ENCODE measurements at regions not wholly inside any gene's neighbourhood (a gene's known extent, or its start where the extent isn't known, plus 50 kb on each side); places are given as distances from the start of the nearest gene placed in this dataset.

GRCh38 chr13:90618133-90618532, 729.4 kb upstream of the MIR17HG start:
- CTCF ChIA-PET = no interaction called here
- no peak overlapping the region for H2BK20ac ChIP-seq (ENCODE audit: low read depth, low read length)
- no peaks in the 10 kb centered on the region for H3K9me1 ChIP-seq (ENCODE audit: insufficient read depth, low read length)
- H3K4me2 ChIP-seq (ENCODE audit: low read depth, low read length) = no peak overlapping the region
- dilution Hi-C loops (cut with HindIII; ENCODE audit: low sequenced_read_pairs, unreplicated experiment) = no loop called here
- H4K91ac ChIP-seq (ENCODE audit: insufficient read depth, low read depth, low read length) = no peak overlapping the region
- H2BK15ac ChIP-seq (ENCODE audit: low read depth, low read length) = no peak overlapping the region
- H3K4ac ChIP-seq (ENCODE audit: low read depth, low read length) = no peak overlapping the region
- no peaks in the 10 kb centered on the region for H3K4me1 ChIP-seq (ENCODE audit: control insufficient read depth, insufficient read depth, low read length)
- in situ Hi-C loops (cut with MboI; ENCODE audit: low sequenced_read_pairs) = no loop called here
- no peak overlapping the region for H3K4me3 ChIP-seq (ENCODE audit: insufficient read depth, low read depth, low read length)
- no peaks in the 10 kb centered on the region for H3K36me3 ChIP-seq (ENCODE audit: control insufficient read depth, insufficient read depth, low read length)
- TF ChIP-seq MXI1 (IDR thresholded peaks at IDR 0.05; ENCODE audit: borderline replicate concordance, low read depth, low read length) = no peak
- no peak for TF ChIP-seq CEBPB (IDR thresholded peaks at IDR 0.05; ENCODE audit: low read depth, low read length)
- TF ChIP-seq CHD1 (IDR thresholded peaks at IDR 0.05; ENCODE audit: low read depth, low read length) = no peak
- TF ChIP-seq RAD21 (IDR thresholded peaks at IDR 0.05; ENCODE audit: low read length) = no peak
- no peak for TF ChIP-seq ELK1 (IDR thresholded peaks at IDR 0.05; ENCODE audit: borderline replicate concordance, low read depth, low read length)
- TF ChIP-seq POLR2A (IDR thresholded peaks at IDR 0.05; ENCODE audit: low read depth, low read length) = no peak
- no peak for TF ChIP-seq USF2 (IDR thresholded peaks at IDR 0.05; ENCODE audit: low read depth, low read length)
- no peak for TF ChIP-seq BHLHE40 (IDR thresholded peaks at IDR 0.05; ENCODE audit: low read depth, low read length)
- no peak for TF ChIP-seq RCOR1 (IDR thresholded peaks at IDR 0.05; ENCODE audit: insufficient replicate concordance, low read length)
- TF ChIP-seq RFX5 (IDR thresholded peaks at IDR 0.05; ENCODE audit: low read depth, low read length) = no peak
- no peak for TF ChIP-seq SMC3 (IDR thresholded peaks at IDR 0.05; ENCODE audit: low read depth, low read length)
- TF ChIP-seq MAFK (IDR thresholded peaks at IDR 0.05; ENCODE audit: low read depth, low read length) = no peak
- TF ChIP-seq FOS (IDR thresholded peaks at IDR 0.05; ENCODE audit: low read depth, low read length) = no peak
- no peak for TF ChIP-seq CTCF (conservative IDR thresholded peaks at IDR 0.05; ENCODE audit: low read depth, low read length)
- H3K9me3 ChIP-seq (ENCODE audit: control insufficient read depth, insufficient read depth, low read length) = peaks cover 11% of the 10 kb centered on the region
- no peak overlapping the region for H3K27ac ChIP-seq (ENCODE audit: insufficient read depth, low read length)
- no peaks in the 10 kb centered on the region for H3K27me3 ChIP-seq (ENCODE audit: control insufficient read depth, insufficient read depth, low read length)
- H2AK5ac ChIP-seq (ENCODE audit: low read depth, low read length) = no peak overlapping the region
- no peak overlapping the region for H2BK120ac ChIP-seq (ENCODE audit: low read depth, low read length)
- no peak overlapping the region for H3K56ac ChIP-seq (ENCODE audit: extremely low read depth, insufficient read depth, low read length)
- no peak overlapping the region for H4K5ac ChIP-seq (ENCODE audit: low read depth, low read length)
- POLR2A ChIA-PET (ENCODE audit: unreplicated experiment) = no interaction called here
- H3K9ac ChIP-seq (ENCODE audit: low read depth, low read length) = no peak overlapping the region
- H4K20me1 ChIP-seq (ENCODE audit: insufficient read depth, low read length) = no peaks in the 10 kb centered on the region
- WGBS, 2 experiments (ENCODE audit: extremely low coverage in 2 of 2, insufficient read length in 1 of 2) = no CpG with 5 or more reads among the region's 2 CpGs
- no peak overlapping the region for H2AFZ ChIP-seq (replicated peaks; ENCODE audit: low read length, poor library complexity)
- H2BK5ac ChIP-seq (ENCODE audit: low read depth, low read length, poor library complexity, severe bottlenecking) = no peak overlapping the region
- H3K18ac ChIP-seq (ENCODE audit: low read depth, low read length) = no peak overlapping the region
- H2AK9ac ChIP-seq (replicated peaks; ENCODE audit: low read depth, low read length, poor library complexity) = no peak overlapping the region
- H4K8ac ChIP-seq (ENCODE audit: low read depth in 2 of 2, low read length in 2 of 2) = no peak overlapping the region
- DNase-seq (no peak), ATAC-seq (ENCODE audit: low read depth) (no peak)
- H3K23ac ChIP-seq (ENCODE audit: low read depth, low read length) = no peak overlapping the region
- H3K79me1 ChIP-seq (ENCODE audit: low read depth in 1 of 2, low read length in 2 of 2) = no peaks in the 10 kb centered on the region
- no TSS peak for BruUV-seq (replicated peaks)
- H3K14ac ChIP-seq (replicated peaks; ENCODE audit: low read depth, low read length) = no peak overlapping the region
- intact Hi-C loops (cut with micrococcal nuclease) = no loop called here

All from IMR-90 (cell line).